ENCODE measurements at regions not wholly inside any gene's neighbourhood (a gene's known extent, or its start where the extent isn't known, plus 50 kb on each side); places are given as distances from the start of the nearest gene placed in this dataset.

GRCh38 chr11:32213223-32213622 is 122.3 kb downstream of the RCN1 start:
- no peak for TF ChIP-seq POLR2A (IDR thresholded peaks at IDR 0.05)
- TF ChIP-seq, protein P1, sequence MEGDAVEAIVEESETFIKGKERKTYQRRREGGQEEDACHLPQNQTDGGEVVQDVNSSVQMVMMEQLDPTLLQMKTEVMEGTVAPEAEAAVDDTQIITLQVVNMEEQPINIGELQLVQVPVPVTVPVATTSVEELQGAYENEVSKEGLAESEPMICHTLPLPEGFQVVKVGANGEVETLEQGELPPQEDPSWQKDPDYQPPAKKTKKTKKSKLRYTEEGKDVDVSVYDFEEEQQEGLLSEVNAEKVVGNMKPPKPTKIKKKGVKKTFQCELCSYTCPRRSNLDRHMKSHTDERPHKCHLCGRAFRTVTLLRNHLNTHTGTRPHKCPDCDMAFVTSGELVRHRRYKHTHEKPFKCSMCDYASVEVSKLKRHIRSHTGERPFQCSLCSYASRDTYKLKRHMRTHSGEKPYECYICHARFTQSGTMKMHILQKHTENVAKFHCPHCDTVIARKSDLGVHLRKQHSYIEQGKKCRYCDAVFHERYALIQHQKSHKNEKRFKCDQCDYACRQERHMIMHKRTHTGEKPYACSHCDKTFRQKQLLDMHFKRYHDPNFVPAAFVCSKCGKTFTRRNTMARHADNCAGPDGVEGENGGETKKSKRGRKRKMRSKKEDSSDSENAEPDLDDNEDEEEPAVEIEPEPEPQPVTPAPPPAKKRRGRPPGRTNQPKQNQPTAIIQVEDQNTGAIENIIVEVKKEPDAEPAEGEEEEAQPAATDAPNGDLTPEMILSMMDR (IDR thresholded peaks at IDR 0.05) = no peak
